ENCODE measurements at regions not wholly inside any gene's neighbourhood (a gene's known extent, or its start where the extent isn't known, plus 50 kb on each side); places are given as distances from the start of the nearest gene placed in this dataset.

DNA sequence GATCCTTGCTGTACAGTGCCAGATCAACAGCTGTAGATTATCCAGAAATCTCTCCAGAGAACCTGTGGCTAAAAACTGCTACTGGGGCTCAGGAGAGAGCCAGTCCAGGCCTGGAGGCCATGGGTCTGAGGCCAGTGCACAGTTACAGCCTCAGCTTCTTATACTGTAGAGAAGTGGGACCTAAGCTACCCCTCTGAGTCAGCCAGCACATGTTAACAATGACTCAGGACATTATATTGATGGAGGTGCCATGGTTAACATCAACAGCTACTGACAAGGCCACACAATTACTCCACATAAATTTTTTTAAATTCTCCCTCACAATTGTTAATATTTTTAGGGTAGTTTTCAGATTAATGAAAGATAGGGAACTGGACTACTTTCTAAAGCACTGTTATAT, 138.5 kb downstream of the RBM26 start:
- H3K27ac ChIP-seq = no peak overlapping the region
- DNase-seq (ENCODE audit: low read depth, low spot score) = no peak

DNA sequence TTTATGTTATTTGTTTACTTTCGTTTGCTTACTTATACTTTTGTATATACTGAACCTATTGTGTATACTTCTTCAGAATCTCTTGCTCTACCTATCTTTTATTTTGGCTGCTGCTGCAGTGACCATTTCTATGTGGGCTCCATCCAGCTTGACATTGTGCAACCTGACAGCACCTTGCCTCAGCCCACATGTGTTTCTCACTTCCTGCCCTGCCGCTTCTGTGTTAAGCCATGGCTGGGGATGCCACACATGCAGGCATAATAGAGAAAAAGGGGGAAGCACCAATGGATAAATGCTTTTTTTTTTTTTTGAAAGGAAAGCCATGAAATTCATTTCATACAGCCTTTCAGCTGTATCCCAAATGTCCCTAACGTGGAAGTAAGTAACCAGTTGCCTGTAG, 147.6 kb downstream of the RBM26 start:
- no peak overlapping the region for H3K27ac ChIP-seq

DNA sequence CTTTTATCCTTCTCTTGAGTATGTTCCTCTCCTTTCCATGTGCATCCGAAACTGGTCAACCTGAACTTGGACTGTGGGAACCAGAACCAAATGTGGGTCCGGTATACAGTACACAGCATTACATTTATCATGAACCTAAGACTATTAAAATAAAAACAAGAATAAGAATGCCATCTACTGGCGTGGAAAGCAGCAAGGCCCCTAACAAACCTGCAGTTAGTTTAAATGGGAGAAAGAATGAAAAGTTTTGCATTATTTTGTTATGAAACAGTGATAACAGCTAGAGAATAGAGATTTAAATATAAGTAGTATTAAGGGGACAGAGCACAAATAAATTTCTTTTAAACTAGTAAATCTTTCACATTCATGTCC, 159.5 kb downstream of the RBM26 start:
- no peak overlapping the region for H3K27ac ChIP-seq
- DNase-seq (ENCODE audit: low read depth, low spot score) = no peak

More for the DNA sequence above, 147.6 kb downstream of the RBM26 start:
- no peak for DNase-seq (ENCODE audit: low read depth, low spot score)

DNA sequence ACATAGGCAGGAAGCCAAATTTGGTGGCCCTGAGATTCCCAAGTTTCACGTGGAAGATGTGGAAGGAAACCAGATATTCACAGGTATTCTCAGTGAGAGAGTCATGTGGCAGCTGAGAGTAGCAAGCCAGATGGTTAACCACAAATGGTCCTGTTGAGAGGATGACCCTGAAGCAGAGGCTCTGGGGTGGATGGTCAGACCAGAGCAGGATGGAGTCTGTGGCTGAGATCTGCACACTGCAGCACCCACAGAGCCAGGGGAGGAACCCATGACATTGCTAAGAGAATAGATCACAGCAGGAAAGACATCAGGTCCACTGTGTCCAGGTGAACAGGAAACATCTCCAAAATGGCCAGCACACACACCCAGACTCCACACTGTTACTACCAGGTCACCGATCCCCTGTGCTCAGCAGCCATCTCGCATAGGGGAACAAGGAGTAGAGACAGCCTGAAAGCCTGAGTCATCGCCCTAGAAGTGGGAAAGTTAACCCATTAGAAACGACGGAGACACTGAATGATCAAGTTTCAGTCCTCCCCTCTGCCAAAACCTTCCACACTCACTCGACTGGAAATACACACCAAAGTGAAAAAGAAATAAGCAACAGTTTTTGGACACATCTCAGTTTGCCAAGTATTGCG, 160.0 kb downstream of the RBM26 start:
- H3K27ac ChIP-seq = no peak overlapping the region
- DNase-seq (ENCODE audit: low read depth, low spot score) = no peak

DNA sequence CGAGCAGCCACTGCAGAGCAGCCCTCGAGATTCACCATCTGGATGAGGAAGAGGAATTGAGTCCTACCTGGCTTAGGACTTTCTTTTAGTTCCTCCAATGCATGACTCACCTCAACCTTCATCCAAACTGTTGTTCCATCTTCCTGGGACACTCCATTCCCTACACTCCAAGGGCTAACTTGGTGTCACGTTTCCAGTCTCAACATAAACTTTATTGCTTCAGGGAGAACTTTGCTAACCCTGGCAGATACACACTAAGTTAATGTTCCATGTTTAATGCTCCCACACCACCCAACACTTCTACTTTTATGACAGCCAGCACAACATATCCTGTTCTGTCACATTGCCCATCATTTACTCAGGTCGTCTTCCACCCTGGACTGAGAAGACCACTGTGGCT, 164.4 kb downstream of the RBM26 start:
- DNase-seq (ENCODE audit: low read depth, low spot score) = no peak
- no peak overlapping the region for H3K27ac ChIP-seq

DNA sequence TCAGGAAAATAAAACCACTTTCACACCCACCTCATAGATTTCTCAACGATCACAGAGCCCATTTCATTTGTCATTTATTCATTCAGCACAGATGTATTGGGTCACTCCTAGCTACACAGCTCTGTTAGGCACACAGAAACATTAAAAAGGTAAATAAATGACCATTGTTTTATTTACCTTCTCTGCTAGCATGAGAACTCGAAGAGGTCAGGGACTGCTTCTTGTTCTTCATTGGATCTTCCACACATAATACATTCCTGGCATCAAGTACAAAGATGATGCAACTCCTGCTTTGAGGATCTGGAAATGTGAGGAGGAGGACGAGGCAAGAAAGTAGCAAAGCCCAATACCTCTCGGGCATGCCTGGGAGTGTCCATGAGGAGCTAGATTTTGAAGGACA, 168.1 kb downstream of the RBM26 start:
- DNase-seq (ENCODE audit: low read depth, low spot score) = no peak
- H3K27ac ChIP-seq = no peak overlapping the region

DNA sequence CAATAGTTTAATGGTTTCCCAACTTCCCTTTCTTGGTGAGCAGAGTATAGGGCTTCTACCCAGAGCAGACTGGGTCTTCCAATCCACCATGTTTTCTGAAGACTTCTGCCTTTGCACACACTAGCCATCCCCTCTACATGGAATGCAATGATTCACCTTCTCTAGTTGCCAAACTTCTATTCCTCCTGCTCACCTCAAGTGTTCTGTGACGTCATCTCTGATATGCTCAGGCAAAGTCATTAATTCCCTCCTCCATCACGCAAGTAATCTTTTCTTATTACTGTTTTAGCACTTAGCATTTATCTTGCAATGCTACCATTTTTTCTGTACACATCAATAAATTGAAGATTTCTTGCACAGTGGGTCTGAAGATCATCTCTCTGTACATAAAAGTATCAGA, 174.2 kb downstream of the RBM26 start:
- H3K27ac ChIP-seq = no peak overlapping the region
- DNase-seq (ENCODE audit: low read depth, low spot score) = peak; percentile 5

DNA sequence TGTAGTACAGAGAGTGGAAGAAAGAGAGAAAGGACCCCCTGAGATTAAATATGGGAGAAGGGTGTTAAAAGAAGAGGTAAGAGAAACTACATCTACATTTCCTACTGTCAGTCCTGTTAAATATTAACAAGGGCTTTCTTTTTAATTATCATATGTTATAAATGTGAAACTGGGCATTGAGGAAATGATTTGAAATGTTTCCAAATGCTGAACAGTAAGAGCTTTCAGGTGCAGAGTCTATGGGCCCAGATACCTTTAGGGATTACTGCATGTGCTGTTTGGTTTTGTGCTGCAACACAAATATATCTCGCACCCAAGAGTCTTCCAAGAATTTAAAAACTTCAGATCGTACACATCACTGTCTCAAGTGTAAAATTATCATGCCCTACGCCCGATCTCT, 176.3 kb downstream of the RBM26 start:
- peak overlapping the region; percentile 47 for H3K27ac ChIP-seq
- no peak for DNase-seq (ENCODE audit: low read depth, low spot score)

DNA sequence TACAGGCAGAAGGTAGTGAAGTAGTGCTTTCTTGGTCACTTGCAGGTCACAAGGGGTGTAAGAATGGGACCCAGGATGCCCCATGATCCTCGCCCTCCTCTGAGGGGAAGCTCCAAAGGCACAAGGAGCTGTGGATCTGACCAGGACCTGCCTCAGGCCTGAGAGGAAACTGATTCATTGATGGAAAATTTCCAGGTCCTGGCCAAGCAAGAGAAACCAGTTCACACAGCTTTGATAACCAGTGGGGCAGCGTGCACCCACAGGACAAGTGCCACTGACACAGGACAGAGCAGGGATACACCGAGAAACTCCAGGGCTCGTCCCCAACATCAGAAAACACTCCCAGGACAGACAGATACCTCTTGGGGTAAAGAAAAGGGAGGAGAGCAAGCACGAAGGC, 177.1 kb downstream of the RBM26 start:
- peak overlapping the region; percentile 47 for H3K27ac ChIP-seq
- peak; percentile 27 for DNase-seq (ENCODE audit: low read depth, low spot score)

DNA sequence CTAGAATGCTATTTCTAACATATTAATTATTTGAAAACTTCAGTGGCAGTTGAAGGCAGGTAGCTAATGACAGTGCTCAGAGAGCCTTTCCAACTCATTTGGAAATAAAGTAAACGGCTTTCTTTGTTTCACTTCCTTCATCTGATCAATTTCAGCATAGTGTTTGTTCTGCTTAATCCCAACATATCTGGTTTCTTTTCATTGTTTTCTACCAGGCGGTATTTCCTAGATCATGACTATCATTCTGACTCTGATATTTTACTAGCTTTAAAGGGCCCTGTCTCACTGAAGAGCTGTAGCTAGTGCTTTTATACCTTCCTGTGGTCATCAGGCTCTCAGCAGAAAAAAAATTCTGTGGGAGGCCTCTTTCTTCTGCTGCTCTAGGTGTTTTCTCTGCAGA, 178.6 kb downstream of the RBM26 start:
- DNase-seq (ENCODE audit: low read depth, low spot score) = no peak
- no peak overlapping the region for H3K27ac ChIP-seq

DNA sequence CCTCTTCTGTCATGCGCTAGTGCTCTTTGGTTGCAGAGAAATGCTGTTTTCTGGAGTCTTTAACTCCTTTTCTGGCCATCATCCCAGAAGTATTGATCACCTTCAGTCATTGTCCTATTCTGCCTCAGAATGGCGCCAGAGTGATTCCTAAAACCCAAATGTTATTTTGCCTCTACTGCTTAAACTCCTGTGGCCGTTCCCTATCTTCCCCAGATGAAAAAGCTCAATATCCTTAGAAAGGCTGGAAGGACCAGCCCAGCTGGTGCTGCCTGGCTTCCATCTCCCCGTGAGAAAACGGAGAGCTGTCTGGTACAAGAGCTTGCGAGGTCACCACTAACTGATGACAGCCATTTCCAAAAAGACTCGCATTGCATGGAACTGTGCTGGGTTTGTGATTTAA, 179.1 kb downstream of the RBM26 start:
- DNase-seq (ENCODE audit: low read depth, low spot score) = no peak
- no peak overlapping the region for H3K27ac ChIP-seq

DNA sequence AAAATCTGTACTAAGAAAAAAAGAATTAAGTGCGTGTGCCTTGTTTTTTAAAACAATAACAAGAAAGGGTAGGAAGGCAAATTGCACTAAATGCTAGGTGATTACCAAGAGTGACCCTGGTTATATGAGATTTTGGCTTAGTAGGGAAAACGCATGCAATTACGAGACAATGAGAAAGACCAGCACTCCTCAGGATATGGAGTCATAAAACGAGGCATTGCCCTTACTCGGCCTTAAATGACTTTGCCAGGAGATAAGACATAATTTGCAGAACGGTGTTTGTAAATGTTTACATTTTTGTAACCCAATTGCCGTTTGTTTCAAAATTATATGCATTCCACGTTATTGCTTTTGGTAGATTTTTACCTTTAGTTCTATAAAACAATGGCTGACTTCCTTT, 179.8 kb downstream of the RBM26 start:
- no peak for DNase-seq (ENCODE audit: low read depth, low spot score)
- no peak overlapping the region for H3K27ac ChIP-seq

DNA sequence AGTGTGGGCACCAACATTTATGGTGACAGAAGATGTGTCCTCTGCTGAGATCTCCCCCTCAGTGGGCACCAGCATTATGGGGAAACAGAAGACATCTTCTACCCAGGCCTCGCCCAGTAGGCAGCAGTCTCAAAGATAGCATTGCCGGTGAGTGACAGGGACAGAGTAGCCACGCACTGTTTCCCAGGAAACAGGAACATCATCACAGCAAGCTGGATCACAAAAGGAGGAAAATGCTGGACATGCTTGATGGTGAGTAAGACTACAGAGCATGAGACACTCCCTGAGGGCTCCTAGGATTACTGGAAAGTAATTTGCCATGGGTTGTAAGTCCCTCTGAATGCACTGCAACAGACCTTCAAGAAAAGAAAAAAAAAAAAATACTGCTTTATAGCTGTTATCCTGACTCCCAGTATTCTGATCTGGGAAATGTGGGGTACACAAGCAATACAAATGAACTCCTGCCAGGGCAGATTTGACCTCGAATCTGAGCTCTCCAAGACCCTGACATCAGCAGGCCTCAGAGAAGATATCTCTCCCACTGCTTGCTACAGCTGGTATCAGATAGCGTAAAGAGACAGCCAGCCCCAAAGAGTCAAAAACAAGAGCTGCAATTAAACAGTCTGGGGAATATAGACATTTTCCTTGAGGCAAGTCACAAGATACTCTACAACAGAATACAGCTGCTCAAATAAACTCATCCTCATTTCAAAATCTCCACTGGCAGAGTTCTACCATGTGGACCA, 180.4 kb downstream of the RBM26 start:
- peak; percentile 20 for DNase-seq (ENCODE audit: low read depth, low spot score)
- no peak overlapping the region for H3K27ac ChIP-seq

DNA sequence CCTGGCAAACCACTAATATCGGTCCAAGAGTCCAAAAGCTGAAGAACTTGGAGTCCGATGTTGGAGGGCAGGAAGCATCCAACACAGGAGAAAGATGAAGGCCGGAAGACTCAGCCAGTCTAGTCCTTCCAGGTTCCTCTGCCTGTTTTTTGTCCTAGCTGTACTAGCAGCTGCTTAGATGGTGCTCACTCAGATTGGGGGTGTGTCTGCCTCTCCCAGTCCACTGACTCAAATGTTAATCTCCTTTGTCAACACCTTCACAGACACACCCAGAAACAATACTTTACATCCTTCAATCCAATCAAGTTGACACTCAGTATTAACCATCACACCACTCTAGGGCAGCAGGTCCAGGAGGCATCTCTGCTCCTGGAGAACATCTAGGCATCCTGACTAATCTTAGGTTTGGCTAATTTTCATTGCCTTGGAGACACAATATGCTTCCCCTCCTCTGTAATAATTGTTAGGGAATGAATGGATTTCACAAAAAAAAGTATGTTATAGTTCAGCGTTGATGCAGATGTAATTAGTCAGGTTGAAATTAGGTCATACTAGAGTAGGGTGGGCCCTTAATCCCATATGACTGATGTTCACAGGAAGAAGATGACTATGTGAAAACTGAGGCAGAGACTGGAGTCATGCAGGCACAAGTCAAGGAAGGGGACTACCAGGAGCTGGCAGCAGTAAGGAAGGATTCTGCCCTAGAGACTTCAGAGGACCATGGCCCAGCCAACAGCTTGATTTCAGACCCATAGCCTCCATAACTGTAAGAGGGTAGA, 183.4 kb downstream of the RBM26 start:
- H3K27ac ChIP-seq = peak overlapping the region; percentile 18
- no peak for DNase-seq (ENCODE audit: low read depth, low spot score)

DNA sequence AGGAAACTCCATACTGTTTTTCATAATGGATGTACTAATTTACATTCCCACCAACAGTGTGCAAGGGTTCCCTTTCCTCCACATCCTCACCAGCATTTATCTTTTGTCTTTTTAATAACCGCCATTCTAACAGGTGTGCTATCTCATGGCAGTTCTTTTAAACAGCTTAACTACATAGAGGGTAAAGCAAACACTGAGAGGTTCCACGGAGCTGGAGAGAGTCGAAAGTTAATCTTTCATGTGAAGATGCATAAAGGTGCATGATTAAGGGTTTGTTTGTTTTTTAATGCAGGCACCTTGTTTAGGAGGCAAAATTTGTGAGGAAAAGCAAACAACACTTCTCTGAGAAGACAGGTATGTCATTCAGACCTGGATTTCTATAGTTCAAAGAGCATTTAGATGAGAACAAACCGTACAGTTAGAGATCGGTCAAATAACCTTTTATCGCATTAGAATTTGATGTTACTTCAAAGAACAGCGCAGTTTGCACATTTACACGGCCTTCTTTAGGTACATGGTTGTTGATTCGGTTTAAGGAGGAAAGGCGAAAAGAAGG, 193.9 kb downstream of the RBM26 start:
- H3K27ac ChIP-seq = no peak overlapping the region
- DNase-seq (ENCODE audit: low read depth, low spot score) = no peak

DNA sequence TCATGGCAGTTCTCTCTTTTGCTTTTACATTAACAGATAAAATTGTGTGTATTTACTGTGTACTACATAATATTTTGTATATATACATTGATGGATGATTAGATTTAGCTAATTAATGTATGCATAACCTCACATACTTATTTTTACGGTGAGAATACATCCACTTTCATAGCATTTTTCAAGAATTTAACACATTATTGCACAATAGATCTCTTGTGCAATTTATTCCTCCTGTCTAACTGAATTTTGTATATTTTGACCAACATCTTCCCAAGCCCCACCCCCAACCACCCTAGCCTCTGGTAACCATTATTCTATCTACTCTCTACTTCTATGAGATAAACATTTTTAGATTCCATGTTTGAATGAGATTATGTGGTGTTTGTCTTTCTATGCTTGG, 194.7 kb downstream of the RBM26 start:
- no peak for DNase-seq (ENCODE audit: low read depth, low spot score)

DNA sequence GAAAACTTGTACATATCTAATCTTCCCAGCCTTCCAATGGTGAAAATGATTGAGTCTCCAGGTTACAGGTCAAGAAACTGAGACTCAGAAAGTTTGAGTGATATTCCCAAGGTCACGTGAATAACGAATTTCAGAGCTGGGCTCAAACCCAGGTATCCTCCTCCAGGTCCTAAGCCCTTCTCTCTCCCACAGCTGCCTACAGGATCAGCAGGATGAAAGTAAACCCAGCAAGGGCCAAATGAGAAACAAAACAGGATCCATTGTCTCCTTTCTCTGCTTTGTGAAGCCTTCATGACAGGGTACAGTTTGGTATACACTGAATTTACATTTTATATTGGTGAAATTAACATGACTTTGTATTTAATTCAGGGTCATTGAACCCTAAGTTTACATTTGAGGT, 208.1 kb downstream of the RBM26 start:
- no peak for DNase-seq (ENCODE audit: low read depth, low spot score)
- H3K27ac ChIP-seq = no peak overlapping the region

More for the DNA sequence above, 194.7 kb downstream of the RBM26 start:
- H3K27ac ChIP-seq = no peak overlapping the region

DNA sequence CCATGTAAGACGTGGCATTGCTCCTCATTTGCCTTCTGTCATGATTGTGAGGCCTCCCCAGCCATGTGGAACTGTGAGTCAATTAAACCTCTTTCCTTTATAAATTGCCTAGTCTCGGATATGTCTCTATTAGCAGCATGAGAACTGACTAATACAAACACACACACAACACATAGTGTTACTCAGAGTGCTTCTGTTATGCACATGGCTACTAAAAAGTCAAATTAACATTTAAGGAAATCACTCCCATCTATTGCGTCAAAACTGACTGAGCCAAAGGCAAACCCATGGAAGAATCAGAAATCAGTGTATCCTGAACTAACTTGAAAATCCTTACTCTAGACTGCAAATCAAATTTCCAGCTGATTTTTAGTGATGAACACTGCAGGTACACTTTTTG, 209.2 kb downstream of the RBM26 start:
- H3K27ac ChIP-seq = no peak overlapping the region
- DNase-seq (ENCODE audit: low read depth, low spot score) = no peak

DNA sequence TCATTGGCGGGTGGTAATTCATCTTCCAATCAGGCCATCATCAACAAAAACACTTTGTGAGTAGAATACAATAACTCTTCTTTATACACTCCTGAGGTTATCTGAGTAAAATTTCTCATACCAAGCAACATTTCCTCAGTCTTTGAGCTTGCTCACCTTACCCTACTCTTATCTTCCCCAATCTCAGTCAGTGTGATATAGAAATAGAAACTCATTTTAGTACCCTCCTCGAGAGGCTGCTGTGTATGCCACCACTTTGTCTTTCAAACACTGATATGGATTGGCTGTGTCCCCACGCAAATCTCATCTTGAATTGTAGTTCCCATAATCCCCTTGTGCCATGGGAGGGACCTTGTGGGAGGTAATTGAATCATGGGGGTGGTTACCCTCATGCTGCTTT, 209.7 kb downstream of the RBM26 start:
- no peak overlapping the region for H3K27ac ChIP-seq
- DNase-seq (ENCODE audit: low read depth, low spot score) = no peak

DNA sequence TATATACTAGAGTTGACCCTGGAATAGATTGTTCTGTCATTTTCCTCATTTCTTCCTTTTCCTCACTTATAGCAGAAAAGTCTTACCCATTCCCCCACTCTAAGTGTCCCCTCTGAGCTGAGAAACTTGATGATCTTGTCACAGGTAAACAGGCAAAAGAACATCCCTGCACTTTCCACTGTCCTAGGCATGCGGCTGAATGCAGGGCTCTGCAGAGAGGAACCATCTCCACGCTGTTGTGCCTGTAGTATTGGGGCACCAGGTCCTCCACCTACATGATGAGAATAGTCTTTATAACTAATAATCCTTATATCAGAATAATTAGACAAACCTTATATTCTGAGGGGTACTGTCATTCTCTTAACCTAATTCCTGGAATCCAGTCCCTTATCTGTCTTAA, 211.3 kb downstream of the RBM26 start:
- no peak for DNase-seq (ENCODE audit: low read depth, low spot score)
- no peak overlapping the region for H3K27ac ChIP-seq

DNA sequence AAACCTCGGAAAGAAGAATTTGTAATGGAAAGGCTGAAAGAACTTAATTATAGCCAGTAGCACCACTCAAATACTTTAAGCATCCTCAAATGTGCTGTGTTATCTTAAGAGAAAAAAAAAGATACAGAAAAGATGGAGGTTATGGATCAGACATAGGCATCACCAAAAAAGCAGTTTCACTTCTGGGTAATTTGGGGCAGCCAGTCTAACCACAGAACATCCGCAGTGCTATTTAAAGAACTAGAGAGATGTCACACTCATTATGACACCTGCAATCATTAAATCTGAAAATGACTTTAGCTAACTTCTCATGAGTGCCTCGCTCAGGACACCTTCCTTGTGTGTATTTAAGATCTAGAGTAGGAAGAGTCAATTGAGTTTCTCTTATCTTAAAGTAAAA, 211.8 kb downstream of the RBM26 start:
- H3K27ac ChIP-seq = no peak overlapping the region
- no peak for DNase-seq (ENCODE audit: low read depth, low spot score)
